ENCODE measurements at regions not wholly inside any gene's neighbourhood (a gene's known extent, or its start where the extent isn't known, plus 50 kb on each side); places are given as distances from the start of the nearest gene placed in this dataset.

GRCh38 chr6:12383448-12383847 is 93.3 kb downstream of the EDN1 start:
- DNase-seq (ENCODE audit: low spot score): no peak

- DNase-seq (ENCODE audit: low spot score): no peak
Observed at GRCh38 chr6:12384357-12384912, 94.3 kb downstream of the EDN1 start.

GRCh38 chr6:12385316-12385715 is 95.2 kb downstream of the EDN1 start:
- DNase-seq (ENCODE audit: low spot score): no peak

- DNase-seq (ENCODE audit: low spot score): no peak
Observed at GRCh38 chr6:12386816-12387215, 96.7 kb downstream of the EDN1 start.

GRCh38 chr6:12391472-12391871 is 101.3 kb downstream of the EDN1 start:
- DNase-seq (ENCODE audit: low spot score): no peak

GRCh38 chr6:12392490-12392889 is 102.3 kb downstream of the EDN1 start:
- DNase-seq (ENCODE audit: low spot score): no peak

- DNase-seq (ENCODE audit: low spot score): no peak
Observed at GRCh38 chr6:12393100-12393499, 102.9 kb downstream of the EDN1 start.

GRCh38 chr6:12394170-12394569 is 104.0 kb downstream of the EDN1 start:
- DNase-seq (ENCODE audit: low spot score): no peak

GRCh38 chr6:12395898-12396297 is 105.7 kb downstream of the EDN1 start:
- DNase-seq (ENCODE audit: low spot score): no peak

- no peak for DNase-seq (ENCODE audit: low spot score)
Observed at GRCh38 chr6:12401200-12401599, 111.0 kb downstream of the EDN1 start.

GRCh38 chr6:12403201-12403826 is 113.2 kb downstream of the EDN1 start:
- no peak for DNase-seq (ENCODE audit: low spot score)

- no peak for DNase-seq (ENCODE audit: low spot score)
Observed at GRCh38 chr6:12403947-12404647, 113.9 kb downstream of the EDN1 start.

- no peak for DNase-seq (ENCODE audit: low spot score)
Observed at GRCh38 chr6:12404651-12405050, 114.5 kb downstream of the EDN1 start.

- no peak for DNase-seq (ENCODE audit: low spot score)
Observed at GRCh38 chr6:12408752-12409151, 118.6 kb downstream of the EDN1 start.

GRCh38 chr6:12410946-12411345 is 120.8 kb downstream of the EDN1 start:
- DNase-seq (ENCODE audit: low spot score): no peak

- no peak for DNase-seq (ENCODE audit: low spot score)
Observed at GRCh38 chr6:12414096-12414675, 124.0 kb downstream of the EDN1 start.

- no peak for DNase-seq (ENCODE audit: low spot score)
Observed at GRCh38 chr6:12415980-12416598, 125.9 kb downstream of the EDN1 start.

GRCh38 chr6:12417191-12417590 is 127.0 kb downstream of the EDN1 start:
- DNase-seq (ENCODE audit: low spot score): no peak

GRCh38 chr6:12418946-12419345 is 128.8 kb downstream of the EDN1 start:
- no peak for DNase-seq (ENCODE audit: low spot score)

- DNase-seq (ENCODE audit: low spot score): no peak
Observed at GRCh38 chr6:12419631-12420272, 129.6 kb downstream of the EDN1 start.

- DNase-seq (ENCODE audit: low spot score): no peak
Observed at GRCh38 chr6:12420626-12421025, 130.5 kb downstream of the EDN1 start.

- no peak for DNase-seq (ENCODE audit: low spot score)
Observed at GRCh38 chr6:12421596-12421995, 131.4 kb downstream of the EDN1 start.

Measured in hematopoietic multipotent progenitor cell treated with erythropoietin and hydrocortisone succinate and interleukin-3 and kit ligand, for 17 days (in vitro differentiated cells).